DMS153 (cell line): ENCODE measurements at regions not wholly inside any gene's neighbourhood (a gene's known extent, or its start where the extent isn't known, plus 50 kb on each side); places are given as distances from the start of the nearest gene placed in this dataset.

Source experiments
- DNase-seq: peaks from one replicate; lab custom pipeline; 2025; lab: John Stamatoyannopoulos, UW

DNA sequence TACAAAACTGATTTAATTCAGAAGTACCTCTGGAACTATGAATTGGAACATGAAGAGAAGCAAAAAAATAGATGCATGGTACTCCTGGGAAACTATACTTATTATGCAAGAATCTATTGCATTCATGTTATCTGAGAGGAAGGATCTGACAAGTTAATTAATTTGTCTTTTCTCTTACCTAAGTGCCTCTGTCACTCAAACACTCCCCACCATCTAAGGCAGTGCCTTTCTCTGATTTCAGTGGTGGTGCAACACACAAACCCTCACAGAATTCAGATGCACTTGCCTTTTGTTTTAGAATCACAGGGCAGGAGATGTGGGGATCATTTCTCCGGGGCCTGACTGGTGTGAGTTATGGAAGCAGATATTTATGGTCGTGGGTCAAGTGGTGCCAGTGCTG is 52.5 kb upstream of the C9orf72 start:
- no peak for DNase-seq

DNA sequence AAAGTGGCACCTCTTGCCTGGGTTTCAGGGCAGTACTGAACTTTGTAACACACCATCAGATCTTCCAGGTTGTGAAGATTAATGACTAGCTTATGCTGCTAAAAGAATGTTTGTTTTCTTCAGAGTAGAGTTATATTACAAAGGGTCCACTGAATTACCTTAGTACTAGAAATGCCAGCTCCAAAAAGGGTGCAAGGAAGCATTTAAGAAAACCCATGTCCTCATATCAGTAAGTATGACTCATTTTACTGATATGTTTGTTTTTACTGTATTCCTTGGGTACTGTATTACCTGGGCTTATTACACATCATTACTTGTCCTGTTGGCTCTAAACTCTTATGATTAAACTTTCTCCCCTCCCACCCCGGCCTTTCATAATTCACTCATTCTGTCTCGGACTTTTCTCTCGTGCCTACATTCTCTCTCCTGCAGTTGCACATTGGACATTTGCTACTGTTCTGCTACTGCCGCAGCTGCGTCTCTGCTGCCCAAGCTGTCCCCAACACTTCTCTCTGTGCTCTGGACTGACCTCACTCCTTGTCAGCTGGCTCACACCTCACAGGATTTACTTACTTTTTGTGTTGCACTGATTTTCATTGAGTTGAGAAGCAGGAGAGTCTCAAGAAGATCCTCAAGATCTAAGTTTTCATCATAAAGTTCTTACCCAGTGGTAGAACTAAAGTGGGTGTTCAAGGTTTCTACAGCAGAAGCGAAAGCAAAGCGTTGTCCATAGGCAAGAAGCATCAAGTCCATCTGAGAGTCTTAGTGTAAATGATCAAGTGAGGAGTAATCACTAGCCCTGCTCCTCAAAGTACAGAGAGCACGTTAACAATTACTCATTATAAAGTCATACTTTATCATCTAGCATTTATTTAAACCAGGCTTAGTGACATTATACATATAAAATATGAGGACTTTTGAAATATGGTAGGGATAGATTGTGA is 53.2 kb upstream of the C9orf72 start:
- no peak for DNase-seq

DNA sequence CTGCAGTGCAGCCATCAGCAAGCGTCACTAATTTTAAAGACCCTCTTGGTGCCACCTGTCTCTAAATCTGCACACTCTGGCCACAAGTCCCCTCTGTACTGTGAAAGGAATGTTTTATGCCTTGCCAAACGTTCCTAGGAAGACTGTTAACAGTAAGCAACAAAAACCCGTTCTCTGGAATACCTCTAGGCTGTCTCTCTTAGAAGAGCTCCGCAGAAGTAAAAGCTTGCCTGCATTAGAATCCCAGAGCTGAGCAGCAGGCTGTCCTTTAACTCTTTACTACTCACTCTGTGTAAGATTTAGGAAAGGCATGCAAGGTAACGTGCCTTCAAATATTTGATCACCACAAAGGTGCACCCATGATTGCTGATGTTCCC is 53.9 kb upstream of the C9orf72 start:
- no peak for DNase-seq

- DNase-seq: no peak
Measured at GRCh38 chr9:27628311-27628710, 55.0 kb upstream of the C9orf72 start.

GRCh38 chr9:27629425-27629824 is 56.1 kb upstream of the C9orf72 start:
- DNase-seq: no peak

DNA sequence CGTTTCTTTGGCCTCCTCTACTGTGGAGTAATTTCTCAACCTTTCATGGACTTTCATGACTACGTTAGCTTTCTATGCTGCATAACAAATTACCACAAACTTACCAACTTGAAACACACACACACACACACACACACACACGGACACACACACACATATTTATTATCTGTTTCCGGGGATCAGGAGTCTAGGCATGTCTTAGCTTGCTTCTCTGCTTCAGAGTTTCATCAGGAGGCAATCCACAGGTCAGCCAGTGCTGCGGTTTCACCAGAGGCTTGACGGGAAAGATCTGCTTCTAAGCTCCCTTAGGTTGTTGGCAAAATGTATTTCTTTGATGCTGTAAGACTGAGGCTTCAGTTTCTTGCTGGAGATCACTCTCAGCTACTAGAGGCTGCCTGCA is 59.0 kb upstream of the C9orf72 start:
- no peak for DNase-seq

- no peak for DNase-seq
Measured at GRCh38 chr9:27633764-27634163, 60.5 kb upstream of the C9orf72 start.

DNA sequence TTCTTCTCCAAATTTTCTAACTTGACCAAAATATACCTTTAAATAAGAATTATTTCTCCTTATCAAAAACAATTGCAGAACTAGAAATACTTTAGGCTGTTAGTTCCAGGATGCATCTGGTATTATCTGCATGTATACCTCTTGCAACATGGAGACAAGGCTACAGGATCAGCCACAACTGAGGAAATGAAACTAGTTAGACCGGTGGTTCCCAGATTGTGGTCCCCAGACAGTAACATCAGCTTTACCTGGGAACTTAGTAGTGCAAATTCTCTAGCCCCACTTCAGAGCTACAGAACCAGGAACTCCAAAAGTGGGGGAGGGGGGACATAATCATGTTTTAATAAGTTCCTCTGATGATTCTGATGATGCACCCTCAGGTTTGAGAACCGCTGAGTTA is 61.6 kb upstream of the C9orf72 start:
- DNase-seq: no peak

- DNase-seq: no peak
Measured at GRCh38 chr9:27638716-27639115, 65.4 kb upstream of the C9orf72 start.

GRCh38 chr9:27645161-27645840 is 72.0 kb upstream of the C9orf72 start:
- no peak for DNase-seq

DNA sequence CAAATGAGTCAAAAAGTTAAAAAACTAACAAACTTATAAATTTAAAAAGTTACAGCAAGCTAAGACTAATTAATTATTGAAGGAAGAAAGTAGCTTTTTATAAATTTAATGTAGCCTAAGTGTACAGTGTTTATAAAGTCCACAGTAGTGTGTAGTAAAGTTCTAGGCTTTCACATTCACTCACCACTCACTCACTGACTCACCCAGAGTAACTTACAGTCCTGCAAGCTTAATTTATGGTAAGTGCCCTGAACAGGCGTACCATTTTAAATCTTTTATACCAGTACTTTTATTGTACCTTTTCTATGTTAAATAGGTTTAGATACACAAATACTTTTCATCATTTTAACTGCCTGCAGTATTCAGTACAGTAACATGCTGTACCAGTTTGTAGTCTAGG is 80.0 kb upstream of the C9orf72 start:
- no peak for DNase-seq

- DNase-seq: no peak
Measured at GRCh38 chr9:27653957-27654356, 80.7 kb upstream of the C9orf72 start.

DNA sequence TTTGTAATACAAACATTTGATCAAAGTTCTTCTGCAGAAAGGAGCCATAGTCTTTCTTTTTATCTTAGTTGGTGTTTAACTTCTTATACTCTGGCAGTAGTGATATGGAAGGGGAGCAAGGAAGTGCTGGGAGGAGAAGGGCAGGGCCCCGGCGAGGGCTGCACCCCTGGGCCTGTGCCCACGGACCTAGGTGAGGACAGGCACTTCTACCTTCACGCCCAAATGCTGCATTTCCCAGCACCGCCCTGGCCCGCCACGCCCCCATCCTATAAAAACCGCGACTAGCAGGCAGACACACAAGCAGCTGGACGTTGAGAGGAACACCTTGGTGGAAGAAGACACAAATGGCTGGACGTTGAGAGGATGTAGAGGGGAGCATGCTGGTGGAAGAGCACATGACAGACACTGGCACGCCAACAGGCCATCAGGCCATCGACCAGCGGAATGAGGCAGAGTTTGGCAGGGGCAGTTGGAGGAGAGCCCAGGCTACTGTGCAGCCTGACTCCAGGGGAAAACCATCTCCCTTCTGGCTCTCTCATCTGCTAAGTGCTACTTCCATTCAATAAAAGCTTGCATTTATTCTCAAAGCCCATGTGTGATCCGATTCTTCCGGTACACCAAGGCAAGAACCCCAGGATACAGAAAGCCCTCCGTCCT is 81.5 kb upstream of the C9orf72 start:
- DNase-seq: no peak

DNA sequence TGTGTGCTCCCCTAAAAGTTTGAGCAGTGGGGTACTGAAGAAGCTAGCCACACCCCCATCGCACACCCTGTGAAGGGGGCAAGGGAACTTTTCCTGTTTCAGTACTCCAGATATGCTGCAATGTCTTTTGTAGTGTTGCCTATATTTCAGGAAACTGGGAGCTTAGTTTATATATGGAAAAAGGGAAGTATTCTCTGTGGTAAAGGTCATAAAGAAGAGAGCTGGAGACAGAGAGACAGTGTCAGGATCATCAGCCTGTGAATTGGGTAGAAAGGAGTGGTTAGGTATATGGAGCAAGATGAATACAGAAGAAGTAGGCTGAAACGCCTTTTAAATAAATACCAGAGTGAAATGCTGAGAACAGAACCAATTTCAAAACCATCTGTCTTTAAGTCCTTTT is 82.2 kb upstream of the C9orf72 start:
- no peak for DNase-seq

DNA sequence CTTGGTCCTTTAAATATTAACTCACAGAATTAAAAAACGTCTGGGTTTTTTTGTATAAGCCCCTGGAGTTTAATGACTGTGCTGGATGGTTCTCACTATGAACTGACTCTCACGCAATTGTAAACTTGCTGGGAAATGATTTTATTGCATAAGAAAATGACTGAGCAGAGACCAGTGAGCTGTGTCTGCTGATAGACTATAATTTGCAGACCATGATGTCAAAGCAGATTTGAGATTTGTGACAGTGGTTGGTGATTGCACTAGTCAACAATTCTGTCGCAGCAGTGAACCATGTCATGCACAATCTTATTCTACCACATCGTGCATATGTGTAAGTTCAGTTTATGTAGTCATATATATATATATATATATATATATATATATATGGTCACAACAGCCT is 85.7 kb upstream of the C9orf72 start:
- DNase-seq: no peak

GRCh38 chr9:27659571-27659970 is 86.3 kb upstream of the C9orf72 start:
- DNase-seq: no peak

- no peak for DNase-seq
Measured at GRCh38 chr9:27660148-27660547, 86.9 kb upstream of the C9orf72 start.

- no peak for DNase-seq
Measured at GRCh38 chr9:27663526-27663925, 90.2 kb upstream of the C9orf72 start.

DNA sequence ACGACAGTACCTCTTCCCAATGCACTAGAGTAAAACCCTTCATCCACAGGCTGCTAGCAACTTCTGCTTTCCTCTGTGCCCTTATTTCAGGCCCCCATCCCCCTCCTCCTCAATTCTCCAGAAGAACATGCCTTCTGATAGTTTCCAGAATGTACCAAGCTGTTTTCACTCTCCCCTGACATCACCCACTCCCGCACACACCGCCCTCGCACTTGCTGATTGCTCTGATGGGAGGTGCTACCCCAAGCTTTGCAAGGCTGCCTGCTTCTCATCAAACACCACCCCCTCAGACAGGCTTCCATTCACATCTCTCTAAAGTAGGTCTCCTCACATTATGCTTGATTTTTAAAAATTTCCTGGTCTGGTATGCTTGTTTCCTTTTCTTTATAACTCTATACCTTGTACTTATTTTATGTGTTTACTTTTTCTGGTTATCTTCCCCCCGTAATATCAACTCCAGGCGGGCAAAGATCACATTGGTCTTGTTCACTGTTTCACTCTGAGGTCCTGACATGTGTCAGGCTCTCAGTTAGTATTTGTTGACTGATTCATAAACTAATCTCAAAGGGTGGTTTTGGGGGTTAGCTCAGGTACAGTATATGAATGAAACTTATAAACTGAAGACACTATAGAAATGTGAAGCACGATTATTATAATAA is 91.0 kb upstream of the C9orf72 start:
- DNase-seq: no peak

GRCh38 chr9:27665136-27665535 is 91.9 kb upstream of the C9orf72 start:
- peak; percentile 60 for DNase-seq

- DNase-seq: no peak
Measured at GRCh38 chr9:27668280-27668679, 95.0 kb upstream of the C9orf72 start.

- no peak for DNase-seq
Measured at GRCh38 chr9:27671636-27672035, 98.4 kb upstream of the C9orf72 start.
